Sigmoid colon (tissue), 6 donors: ENCODE measurements at regions not wholly inside any gene's neighbourhood (a gene's known extent, or its start where the extent isn't known, plus 50 kb on each side); places are given as distances from the start of the nearest gene placed in this dataset.

Experiments
- DNase-seq: peaks from one replicate; pipeline ENCODE4 v3.0.0-alpha.2; 2019
- H3K27ac ChIP-seq, 4 donors: fragments of 200-600 bp; sonication (generic); one replicate each; pipeline ENCODE4 v1.5.1; 2016 to 2019; ENCODE audit warnings: mild to moderate bottlenecking in 1 of 4
- H3K27me3 ChIP-seq, 3 donors: fragments of 200-600 bp; sonication (generic); one replicate each; pipeline ENCODE4 v1.5.1; 2019; ENCODE audit warnings: mild to moderate bottlenecking in 1 of 3
- H3K36me3 ChIP-seq, 4 donors: fragments of 200-600 bp; sonication (generic); one replicate each; pipeline ENCODE4 v1.5.1; 2016 to 2019
- H3K4me1 ChIP-seq, 4 donors: fragments of 200-600 bp; sonication (generic); one replicate each; pipeline ENCODE4 v1.5.1; 2017 to 2019
- H3K4me3 ChIP-seq, 4 donors: fragments of 200-600 bp; sonication (generic); one replicate each; pipeline ENCODE4 v1.5.1; 2017 to 2019; ENCODE audit warnings: mild to moderate bottlenecking in 2 of 4, moderate library complexity in 1 of 4
- H3K9me3 ChIP-seq, 4 donors: fragments of 200-600 bp in 3 of 4; sonication (generic) in 3 of 4; one replicate each; pipeline versions ENCODE4 v1.5.1 to v1.6.1; 2013 to 2019
- CTCF ChIP-seq, 4 experiments: fragments of 450-650 bp in 3 of 4; fragments of 200-600 bp in 1 of 4; IDR thresholded peaks; one replicate each; pipeline ENCODE4 v1.5.1; 2016 to 2019; ENCODE audit warnings: antibody characterized with exemption in 4 of 4, mild to moderate bottlenecking in 3 of 4, moderate library complexity in 2 of 4
- EP300 ChIP-seq, 4 donors: sonication (generic); formaldehyde crosslinking; IDR thresholded peaks; one replicate each; pipeline ENCODE4 v1.6.1; 2017; ENCODE audit warnings: antibody characterized with exemption in 4 of 4
- POLR2A ChIP-seq, 2 donors: fragments of 450-650 bp; IDR thresholded peaks; one replicate each; pipeline ENCODE4 v1.6.1; 2016; ENCODE audit warnings: antibody characterized with exemption in 2 of 2, mild to moderate bottlenecking in 2 of 2, moderate library complexity in 2 of 2
- POLR2AphosphoS5 ChIP-seq, 4 donors: sonication (generic); formaldehyde crosslinking; IDR thresholded peaks; one replicate each; pipeline ENCODE4 v1.6.1; 2017; ENCODE audit warnings: antibody characterized with exemption in 4 of 4
- WGBS, 2 donors: extraction: QIAGEN DNeasy Blood & Tissue Kit; methylation state at CpG; one replicate each; pipeline ENCODE4 v1.1.7; 2013; 5-methylcytosine and 5-hydroxymethylcytosine counted together
- intact Hi-C: fragments of 100-400 bp; cut with DNase I; formaldehyde crosslinking; loops from one replicate; pipeline ENCODE4 v1.15.1; 2023
- donor health status: healthy with polysubstance abuse.
- donor health status: healthy.

DNA sequence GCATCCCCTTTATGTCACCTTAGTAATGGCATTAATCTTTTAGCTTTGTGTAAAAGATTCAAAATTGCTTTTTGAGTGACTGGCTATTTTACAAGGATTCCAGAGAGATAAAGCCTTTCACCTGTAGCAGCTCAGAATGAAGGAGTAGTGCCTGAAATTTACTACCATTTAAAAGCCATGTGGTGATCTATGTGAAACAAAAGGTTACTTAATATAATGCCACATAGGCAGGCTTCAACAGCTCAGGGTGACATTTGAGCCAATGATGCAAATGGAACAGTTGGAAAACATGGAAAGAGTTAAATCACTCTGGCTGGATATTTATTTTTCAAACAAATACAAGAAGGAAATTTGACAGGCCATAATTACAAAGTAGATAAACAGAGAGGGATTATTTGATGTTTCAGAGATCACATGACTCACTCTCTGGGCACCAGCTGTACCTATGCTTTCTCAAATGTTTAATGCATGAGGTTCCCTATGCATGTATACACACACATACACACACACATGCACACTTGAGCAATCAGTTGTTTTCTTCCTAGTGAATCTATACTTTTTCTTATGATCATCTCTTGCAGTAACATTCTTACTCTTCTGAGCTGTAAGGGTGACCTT lies 171.5 kb downstream of the ZMAT3 start:
- intact Hi-C loops = no loop called here
- no peak for TF ChIP-seq CTCF (IDR thresholded peaks at IDR 0.05)
- TF ChIP-seq EP300 (IDR thresholded peaks at IDR 0.05) = no peak
- no peak for TF ChIP-seq POLR2AphosphoS5 (IDR thresholded peaks at IDR 0.05)
- TF ChIP-seq POLR2A (IDR thresholded peaks at IDR 0.05) = no peak

GRCh38 chr3:178895178-178895789 lies 176.3 kb downstream of the ZMAT3 start:
- TF ChIP-seq POLR2A (IDR thresholded peaks at IDR 0.05) (no peak), POLR2AphosphoS5 (IDR thresholded peaks at IDR 0.05) (no peak), CTCF (IDR thresholded peaks at IDR 0.05) (no peak), EP300 (IDR thresholded peaks at IDR 0.05) (no peak)
- intact Hi-C loops = no loop called here
- Histone ChIP-seq H3K4me3 (no peak overlapping the region), H3K4me1 (peaks cover 0 to 5% (median 0%) of the 10 kb centered on the region in 4 donors), H3K36me3 (no peaks in the 10 kb centered on the region), H3K9me3 (peaks cover 0 to 2% (median 0%) of the 10 kb centered on the region in 4 donors), H3K27me3 (no peaks in the 10 kb centered on the region), H3K27ac (no peak overlapping the region)
- 19 to 53% methylated on average over 4 of the region's 4 CpGs for WGBS, 2 donors
- no peak for DNase-seq

More for the DNA sequence above, 171.5 kb downstream of the ZMAT3 start:
- Histone ChIP-seq H3K9me3 (no peaks in the 10 kb centered on the region), H3K36me3 (no peaks in the 10 kb centered on the region), H3K27me3 (no peaks in the 10 kb centered on the region), H3K4me1 (peaks cover 0 to 5% (median 0%) of the 10 kb centered on the region in 4 donors), H3K27ac (no peak overlapping the region), H3K4me3 (no peak overlapping the region)
- DNase-seq = no peak
